K562 (cell line): ENCODE measurements at regions not wholly inside any gene's neighbourhood (a gene's known extent, or its start where the extent isn't known, plus 50 kb on each side); places are given as distances from the start of the nearest gene placed in this dataset.

Source experiments
- BRCA1 ChIP-seq, 2 experiments: fragments of 450-650 bp in 1 of 2; sonication (generic) in 1 of 2; formaldehyde crosslinking in 1 of 2; IDR thresholded peaks; 2 replicates each; pipeline versions ENCODE4 v1.5.0 to v1.6.1; 2017 to 2020; ENCODE audit warnings: mild to moderate bottlenecking in 1 of 2, missing genetic modification reagents in 1 of 2
- DPF2 ChIP-seq: fragments of 450-650 bp; IDR thresholded peaks from 2 replicates; pipeline ENCODE4 v1.6.1; 2016
- HDAC6 ChIP-seq: IDR thresholded peaks from 2 replicates; pipeline ENCODE4 v1.6.1; 2012; ENCODE audit warnings: low read depth, mild to moderate bottlenecking, control low read depth, inconsistent platforms, low read length, moderate library complexity
- NR2C1 ChIP-seq, 2 experiments: fragments of 450-650 bp; IDR thresholded peaks; 2 replicates each; pipeline ENCODE4 v1.6.1; 2017; ENCODE audit warnings: mild to moderate bottlenecking in 2 of 2, antibody characterized with exemption in 1 of 2, inconsistent platforms in 1 of 2, missing compliant biosample characterization in 1 of 2, missing genetic modification characterization in 1 of 2
- NR2F6 ChIP-seq: fragments of 450-650 bp; formaldehyde crosslinking; IDR thresholded peaks from 2 replicates; pipeline ENCODE4 v1.4.0; 2020; ENCODE audit warnings: mild to moderate bottlenecking
- POLR2A ChIP-seq: fragments of 450-650 bp; conservative IDR thresholded peaks from 2 replicates; pipeline ENCODE4 v1.6.1; 2016
- RFX5 ChIP-seq: IDR thresholded peaks from 2 replicates; pipeline ENCODE4 v1.6.1; 2011; ENCODE audit warnings: low read depth, mild to moderate bottlenecking, improper control_type of control experiment, low read length
- SRF ChIP-seq, 2 experiments: fragments of 250-450, 450-650 bp in 1 of 2; sonication (Bioruptor Pico) in 1 of 2; sonication (generic) in 1 of 2; formaldehyde crosslinking; IDR thresholded peaks; 2 replicates each; pipeline versions ENCODE4 v1.5.0 to v1.5.1; 2020 to 2022; ENCODE audit warnings: mild to moderate bottlenecking in 1 of 2, missing genetic modification reagents in 1 of 2
- ZFX ChIP-seq: sonication (generic); formaldehyde crosslinking; IDR thresholded peaks from 2 replicates; pipeline ENCODE4 v1.8.0; 2022; ENCODE audit warnings: mild to moderate bottlenecking, missing genetic modification reagents, moderate library complexity
- ZNF324 ChIP-seq: fragments of 250-450 bp; sonication (Bioruptor Pico); IDR thresholded peaks from 2 replicates; pipeline ENCODE4 v1.4.0; 2020; ENCODE audit warnings: mild to moderate bottlenecking
- ZNF384 ChIP-seq: IDR thresholded peaks from 2 replicates; pipeline ENCODE4 v1.6.1; 2012; ENCODE audit warnings: low read depth, low read length, improper control_type of control experiment
- TF ChIP-seq, protein P1 (sequence below), 3 experiments: IDR thresholded peaks in 2 of 3; conservative IDR thresholded peaks in 1 of 3; 2 replicates each; pipeline ENCODE4 v1.5.1; 2011 to 2012; ENCODE audit warnings: low read length in 3 of 3, mild to moderate bottlenecking in 3 of 3, control low read depth in 2 of 3, improper control_type of control experiment in 1 of 3, inconsistent platforms in 1 of 3, low read depth in 1 of 3, mixed read lengths in 1 of 3, moderate library complexity in 1 of 3; ENCODE audit not compliant: insufficient read depth in 2 of 3
- TF ChIP-seq, protein P2 (sequence below): fragments of 250-450 bp; sonication (Bioruptor Pico); IDR thresholded peaks from 2 replicates; pipeline ENCODE4 v1.5.0; 2022; ENCODE audit warnings: mild to moderate bottlenecking

DNA sequence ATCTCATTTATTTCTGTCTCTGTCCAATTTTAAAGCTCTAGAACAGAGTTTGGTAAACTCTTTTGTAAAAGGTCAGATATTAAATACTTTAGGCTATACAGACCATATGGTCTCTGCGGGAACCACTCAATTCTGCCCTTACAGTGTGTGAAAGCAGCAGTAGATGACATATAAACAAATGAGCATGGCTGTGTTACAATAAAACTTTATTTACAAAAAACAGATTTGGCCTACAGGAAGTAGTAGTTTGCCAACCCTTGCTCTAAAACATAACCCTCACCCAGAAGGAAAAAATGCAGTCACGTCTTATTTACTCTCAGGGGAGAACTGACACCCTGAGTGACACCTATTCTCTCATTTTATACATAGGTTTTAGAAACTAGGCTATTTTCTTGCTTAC, 220.4 kb downstream of the DEPDC1B start:
- no peak for TF ChIP-seq ZNF384
- TF ChIP-seq, protein P1, sequence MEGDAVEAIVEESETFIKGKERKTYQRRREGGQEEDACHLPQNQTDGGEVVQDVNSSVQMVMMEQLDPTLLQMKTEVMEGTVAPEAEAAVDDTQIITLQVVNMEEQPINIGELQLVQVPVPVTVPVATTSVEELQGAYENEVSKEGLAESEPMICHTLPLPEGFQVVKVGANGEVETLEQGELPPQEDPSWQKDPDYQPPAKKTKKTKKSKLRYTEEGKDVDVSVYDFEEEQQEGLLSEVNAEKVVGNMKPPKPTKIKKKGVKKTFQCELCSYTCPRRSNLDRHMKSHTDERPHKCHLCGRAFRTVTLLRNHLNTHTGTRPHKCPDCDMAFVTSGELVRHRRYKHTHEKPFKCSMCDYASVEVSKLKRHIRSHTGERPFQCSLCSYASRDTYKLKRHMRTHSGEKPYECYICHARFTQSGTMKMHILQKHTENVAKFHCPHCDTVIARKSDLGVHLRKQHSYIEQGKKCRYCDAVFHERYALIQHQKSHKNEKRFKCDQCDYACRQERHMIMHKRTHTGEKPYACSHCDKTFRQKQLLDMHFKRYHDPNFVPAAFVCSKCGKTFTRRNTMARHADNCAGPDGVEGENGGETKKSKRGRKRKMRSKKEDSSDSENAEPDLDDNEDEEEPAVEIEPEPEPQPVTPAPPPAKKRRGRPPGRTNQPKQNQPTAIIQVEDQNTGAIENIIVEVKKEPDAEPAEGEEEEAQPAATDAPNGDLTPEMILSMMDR (IDR thresholded peaks at IDR 0.05 in 2 of 3, conservative IDR thresholded peaks at IDR 0.05 in 1 of 3; ENCODE audit: insufficient read depth in 2 of 3, low read depth in 1 of 3, low read length in 3 of 3): no peak
- no peak for TF ChIP-seq RFX5
- TF ChIP-seq POLR2A: no peak
- TF ChIP-seq SRF (CRISPR knock-in tag; IDR thresholded peaks at IDR 0.05): no peak
- no peak for TF ChIP-seq NR2F6
- no peak for TF ChIP-seq ZNF324 (CRISPR knock-in tag)
- TF ChIP-seq BRCA1 (IDR thresholded peaks at IDR 0.05): no peak
- TF ChIP-seq BRCA1 (CRISPR knock-in tag; IDR thresholded peaks at IDR 0.05): no peak
- no peak for TF ChIP-seq HDAC6
- TF ChIP-seq NR2C1 (IDR thresholded peaks at IDR 0.05): no peak
- TF ChIP-seq NR2C1 (tag; IDR thresholded peaks at IDR 0.05): no peak
- no peak for TF ChIP-seq ZFX (CRISPR knock-in tag)
- TF ChIP-seq, protein P2, sequence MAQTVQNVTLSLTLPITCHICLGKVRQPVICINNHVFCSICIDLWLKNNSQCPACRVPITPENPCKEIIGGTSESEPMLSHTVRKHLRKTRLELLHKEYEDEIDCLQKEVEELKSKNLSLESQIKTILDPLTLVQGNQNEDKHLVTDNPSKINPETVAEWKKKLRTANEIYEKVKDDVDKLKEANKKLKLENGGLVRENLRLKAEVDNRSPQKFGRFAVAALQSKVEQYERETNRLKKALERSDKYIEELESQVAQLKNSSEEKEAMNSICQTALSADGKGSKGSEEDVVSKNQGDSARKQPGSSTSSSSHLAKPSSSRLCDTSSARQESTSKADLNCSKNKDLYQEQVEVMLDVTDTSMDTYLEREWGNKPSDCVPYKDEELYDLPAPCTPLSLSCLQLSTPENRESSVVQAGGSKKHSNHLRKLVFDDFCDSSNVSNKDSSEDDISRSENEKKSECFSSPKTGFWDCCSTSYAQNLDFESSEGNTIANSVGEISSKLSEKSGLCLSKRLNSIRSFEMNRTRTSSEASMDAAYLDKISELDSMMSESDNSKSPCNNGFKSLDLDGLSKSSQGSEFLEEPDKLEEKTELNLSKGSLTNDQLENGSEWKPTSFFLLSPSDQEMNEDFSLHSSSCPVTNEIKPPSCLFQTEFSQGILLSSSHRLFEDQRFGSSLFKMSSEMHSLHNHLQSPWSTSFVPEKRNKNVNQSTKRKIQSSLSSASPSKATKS (CRISPR knock-in tag): no peak
- no peak for TF ChIP-seq DPF2
